ENCODE measurements at regions not wholly inside any gene's neighbourhood (a gene's known extent, or its start where the extent isn't known, plus 50 kb on each side); places are given as distances from the start of the nearest gene placed in this dataset.
"Not testable (repeated sequence)": the region's sequence is repeated elsewhere in the genome, so short reads cannot be mapped to it uniquely, and the experiment has no call there.

- Mint-ChIP-seq H3K4me1 (peaks cover 50% of the 10 kb centered on the region), H3K27me3 (no peaks in the 10 kb centered on the region), H3K4me3 (peak overlapping the region; percentile 46), H3K9me3 (peaks cover 6% of the 10 kb centered on the region), H3K27ac (peak overlapping the region; percentile 99), H3K36me3 (peaks cover 7% of the 10 kb centered on the region)
These were observed 282.5 kb upstream of the AMIGO2 start for GRCh38 chr12:47362126-47362705.

- Mint-ChIP-seq H3K36me3 (peaks cover 10% of the 10 kb centered on the region), H3K4me3 (peak overlapping the region; percentile 84), H3K9me3 (peaks cover 6% of the 10 kb centered on the region), H3K4me1 (peaks cover 56% of the 10 kb centered on the region), H3K27ac (peak overlapping the region; percentile 99), H3K27me3 (no peaks in the 10 kb centered on the region)
These were observed 281.7 kb upstream of the AMIGO2 start for GRCh38 chr12:47361389-47362021.

GRCh38 chr12:47360771-47361388 lies 281.1 kb upstream of the AMIGO2 start:
- H3K36me3 Mint-ChIP-seq, result peaks cover 10% of the 10 kb centered on the region
- H3K4me1 Mint-ChIP-seq, result peaks cover 62% of the 10 kb centered on the region
- peak overlapping the region; percentile 99 for H3K27ac Mint-ChIP-seq

GRCh38 chr12:47360093-47360480 lies 280.3 kb upstream of the AMIGO2 start:
- no peaks in the 10 kb centered on the region for H3K27me3 Mint-ChIP-seq
- H3K4me1 Mint-ChIP-seq, result peaks cover 70% of the 10 kb centered on the region
- H3K27ac Mint-ChIP-seq, result peak overlapping the region; percentile 99
- H3K36me3 Mint-ChIP-seq, result peaks cover 12% of the 10 kb centered on the region
- H3K4me3 Mint-ChIP-seq, result peak overlapping the region; percentile 84
- H3K9me3 Mint-ChIP-seq, result peaks cover 6% of the 10 kb centered on the region

More at GRCh38 chr12:47360771-47361388, 281.1 kb upstream of the AMIGO2 start:
- H3K27me3 Mint-ChIP-seq, result no peaks in the 10 kb centered on the region
- peak overlapping the region; percentile 84 for H3K4me3 Mint-ChIP-seq
- peaks cover 6% of the 10 kb centered on the region for H3K9me3 Mint-ChIP-seq

GRCh38 chr12:47359310-47360092 lies 279.7 kb upstream of the AMIGO2 start:
- H3K27ac Mint-ChIP-seq, result peak overlapping the region; percentile 99
- H3K4me1 Mint-ChIP-seq, result peaks cover 76% of the 10 kb centered on the region
- H3K36me3 Mint-ChIP-seq, result peaks cover 12% of the 10 kb centered on the region
- H3K27me3 Mint-ChIP-seq, result no peaks in the 10 kb centered on the region
- H3K4me3 Mint-ChIP-seq, result no peak overlapping the region
- H3K9me3 Mint-ChIP-seq, result peaks cover 6% of the 10 kb centered on the region

- Mint-ChIP-seq H3K4me1 (peaks cover 86% of the 10 kb centered on the region), H3K27ac (peak overlapping the region; percentile 100), H3K4me3 (peak overlapping the region; percentile 74), H3K9me3 (peaks cover 11% of the 10 kb centered on the region), H3K36me3 (peaks cover 18% of the 10 kb centered on the region)
- H3K27me3 Mint-ChIP-seq, result not testable (repeated sequence)
These were observed 277.2 kb upstream of the AMIGO2 start for GRCh38 chr12:47357006-47357405.

- H3K27me3 Mint-ChIP-seq, result no peaks in the 10 kb centered on the region
- peaks cover 11% of the 10 kb centered on the region for H3K9me3 Mint-ChIP-seq
- H3K27ac Mint-ChIP-seq, result peak overlapping the region; percentile 100
- peaks cover 18% of the 10 kb centered on the region for H3K36me3 Mint-ChIP-seq
- H3K4me1 Mint-ChIP-seq, result peaks cover 86% of the 10 kb centered on the region
- H3K4me3 Mint-ChIP-seq, result peak overlapping the region; percentile 74
These were observed 276.5 kb upstream of the AMIGO2 start for GRCh38 chr12:47356129-47356700.

GRCh38 chr12:47353508-47353907 lies 273.7 kb upstream of the AMIGO2 start:
- H3K4me1 Mint-ChIP-seq, result peaks cover 92% of the 10 kb centered on the region
- peaks cover 14% of the 10 kb centered on the region for H3K36me3 Mint-ChIP-seq
- peak overlapping the region; percentile 61 for H3K4me3 Mint-ChIP-seq
- no peaks in the 10 kb centered on the region for H3K27me3 Mint-ChIP-seq
- peak overlapping the region; percentile 96 for H3K27ac Mint-ChIP-seq
- peaks cover 11% of the 10 kb centered on the region for H3K9me3 Mint-ChIP-seq

GRCh38 chr12:47352067-47352466 lies 272.3 kb upstream of the AMIGO2 start:
- Mint-ChIP-seq H3K4me3 (peak overlapping the region; percentile 60), H3K4me1 (peaks cover 88% of the 10 kb centered on the region)

GRCh38 chr12:47351526-47351925 lies 271.8 kb upstream of the AMIGO2 start:
- no peak overlapping the region for H3K4me3 Mint-ChIP-seq
- H3K27ac Mint-ChIP-seq, result peak overlapping the region; percentile 100
- H3K27me3 Mint-ChIP-seq, result no peaks in the 10 kb centered on the region
- H3K9me3 Mint-ChIP-seq, result peaks cover 5% of the 10 kb centered on the region
- H3K36me3 Mint-ChIP-seq, result peaks cover 8% of the 10 kb centered on the region
- H3K4me1 Mint-ChIP-seq, result peaks cover 88% of the 10 kb centered on the region

More at GRCh38 chr12:47352067-47352466, 272.3 kb upstream of the AMIGO2 start:
- peak overlapping the region; percentile 100 for H3K27ac Mint-ChIP-seq
- H3K9me3 Mint-ChIP-seq, result peaks cover 5% of the 10 kb centered on the region
- peaks cover 12% of the 10 kb centered on the region for H3K36me3 Mint-ChIP-seq
- H3K27me3 Mint-ChIP-seq, result no peaks in the 10 kb centered on the region

- no peaks in the 10 kb centered on the region for H3K27me3 Mint-ChIP-seq
- peaks cover 84% of the 10 kb centered on the region for H3K4me1 Mint-ChIP-seq
- peak overlapping the region; percentile 73 for H3K4me3 Mint-ChIP-seq
- peak overlapping the region; percentile 99 for H3K27ac Mint-ChIP-seq
- H3K36me3 Mint-ChIP-seq, result peaks cover 9% of the 10 kb centered on the region
- H3K9me3 Mint-ChIP-seq, result peaks cover 5% of the 10 kb centered on the region
These were observed 270.3 kb upstream of the AMIGO2 start for GRCh38 chr12:47350062-47350408.

GRCh38 chr12:47349137-47350061 lies 269.6 kb upstream of the AMIGO2 start:
- peaks cover 9% of the 10 kb centered on the region for H3K36me3 Mint-ChIP-seq

GRCh38 chr12:47348206-47348605 lies 268.4 kb upstream of the AMIGO2 start:
- Mint-ChIP-seq H3K9me3 (no peaks in the 10 kb centered on the region), H3K27me3 (no peaks in the 10 kb centered on the region), H3K36me3 (peaks cover 6% of the 10 kb centered on the region), H3K27ac (peak overlapping the region; percentile 99), H3K4me1 (peaks cover 85% of the 10 kb centered on the region), H3K4me3 (no peak overlapping the region)

More at GRCh38 chr12:47349137-47350061, 269.6 kb upstream of the AMIGO2 start:
- H3K27me3 Mint-ChIP-seq, result no peaks in the 10 kb centered on the region
- H3K9me3 Mint-ChIP-seq, result peaks cover 5% of the 10 kb centered on the region
- peak overlapping the region; percentile 99 for H3K27ac Mint-ChIP-seq
- H3K4me1 Mint-ChIP-seq, result peaks cover 84% of the 10 kb centered on the region
- H3K4me3 Mint-ChIP-seq, result peak overlapping the region; percentile 73

GRCh38 chr12:47346251-47347019 lies 266.7 kb upstream of the AMIGO2 start:
- peaks cover 69% of the 10 kb centered on the region for H3K4me1 Mint-ChIP-seq

More at GRCh38 chr12:47346251-47347019, 266.7 kb upstream of the AMIGO2 start:
- no peaks in the 10 kb centered on the region for H3K27me3 Mint-ChIP-seq
- H3K36me3 Mint-ChIP-seq, result peaks cover 10% of the 10 kb centered on the region
- H3K27ac Mint-ChIP-seq, result peak overlapping the region; percentile 79
- no peak overlapping the region for H3K4me3 Mint-ChIP-seq
- H3K9me3 Mint-ChIP-seq, result no peaks in the 10 kb centered on the region
